ENCODE measurements at regions not wholly inside any gene's neighbourhood (a gene's known extent, or its start where the extent isn't known, plus 50 kb on each side); places are given as distances from the start of the nearest gene placed in this dataset.
"Not testable (repeated sequence)": the region's sequence is repeated elsewhere in the genome, so short reads cannot be mapped to it uniquely, and the experiment has no call there.

- no peak for DNase-seq
Measured at GRCh38 chr3:166291186-166291955, 454.1 kb upstream of the BCHE start.

DNA sequence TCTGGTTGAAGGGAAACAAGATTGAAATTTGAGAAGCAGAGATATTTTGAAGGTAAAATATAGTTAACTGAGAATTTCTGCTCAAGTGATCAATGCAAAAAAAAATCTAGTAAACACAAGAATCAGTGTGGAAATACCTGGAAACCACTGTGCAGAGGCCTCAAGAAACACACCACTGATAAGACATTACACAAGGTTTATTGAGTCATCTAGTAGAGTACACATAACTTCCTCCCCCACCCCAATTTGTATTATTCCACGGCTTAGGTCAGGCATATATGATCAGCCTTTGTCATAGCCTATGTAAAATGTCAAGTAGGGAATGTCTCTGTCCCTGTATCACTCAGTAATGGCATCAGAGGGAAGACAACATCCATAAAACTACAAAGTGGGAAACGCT, 447.8 kb upstream of the BCHE start:
- no peak for DNase-seq

DNA sequence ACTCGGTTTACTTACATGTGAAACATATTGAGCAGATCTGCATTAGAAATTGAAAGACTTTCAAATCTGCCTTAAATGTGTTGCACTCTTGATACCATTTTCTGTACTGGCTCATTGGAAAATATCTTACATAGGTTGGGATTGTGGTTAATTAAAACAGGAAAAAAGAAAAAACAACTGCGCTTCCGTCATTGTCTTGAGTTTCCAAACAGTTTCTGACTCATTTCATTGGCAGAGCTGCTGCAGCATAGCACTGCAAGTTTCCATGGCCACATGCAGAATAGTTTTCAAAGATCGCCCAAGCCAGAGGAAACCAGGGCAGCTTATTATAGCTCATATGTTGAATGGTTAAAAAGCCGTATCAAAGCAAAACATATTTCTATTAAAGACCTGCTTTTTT, 446.6 kb upstream of the BCHE start:
- DNase-seq: no peak

DNA sequence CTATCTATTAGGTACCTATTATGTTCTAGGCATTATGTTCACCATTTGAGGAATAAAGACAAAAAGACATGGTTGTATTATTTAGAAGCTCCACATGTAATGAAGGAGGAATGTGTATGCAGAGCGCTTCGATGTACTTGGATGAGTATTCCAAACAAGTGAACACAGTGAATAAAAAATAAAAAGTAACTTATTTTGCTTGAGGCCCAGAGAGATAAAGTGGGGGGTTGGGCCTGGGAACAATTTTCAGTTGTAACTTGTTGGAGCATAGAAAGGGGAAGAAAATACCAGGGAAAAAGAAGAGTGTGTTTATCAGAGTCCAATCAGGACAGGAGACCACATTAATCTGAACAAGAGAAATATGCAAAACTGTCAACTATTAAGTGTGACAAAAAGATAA, 445.7 kb upstream of the BCHE start:
- no peak for DNase-seq

DNA sequence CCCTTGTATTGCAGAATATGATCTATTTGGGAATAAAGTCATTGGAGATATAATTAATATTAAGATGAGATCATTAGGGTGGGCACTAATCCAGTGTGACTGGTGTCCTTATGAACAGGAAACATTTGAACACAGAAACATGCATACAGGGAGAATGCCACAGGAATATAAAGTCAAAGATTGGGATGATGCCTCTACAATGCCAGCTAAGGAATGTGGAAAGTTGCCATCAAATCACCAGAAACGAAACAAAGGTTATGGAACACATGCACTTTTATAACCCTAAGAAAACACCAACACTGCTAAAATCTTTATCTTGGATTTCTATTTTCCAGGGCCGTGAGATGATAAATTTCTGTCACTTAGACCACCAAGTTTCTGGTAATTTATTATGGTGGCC, 442.4 kb upstream of the BCHE start:
- no peak for DNase-seq

GRCh38 chr3:166275024-166275390, 437.8 kb upstream of the BCHE start:
- DNase-seq: no peak

DNA sequence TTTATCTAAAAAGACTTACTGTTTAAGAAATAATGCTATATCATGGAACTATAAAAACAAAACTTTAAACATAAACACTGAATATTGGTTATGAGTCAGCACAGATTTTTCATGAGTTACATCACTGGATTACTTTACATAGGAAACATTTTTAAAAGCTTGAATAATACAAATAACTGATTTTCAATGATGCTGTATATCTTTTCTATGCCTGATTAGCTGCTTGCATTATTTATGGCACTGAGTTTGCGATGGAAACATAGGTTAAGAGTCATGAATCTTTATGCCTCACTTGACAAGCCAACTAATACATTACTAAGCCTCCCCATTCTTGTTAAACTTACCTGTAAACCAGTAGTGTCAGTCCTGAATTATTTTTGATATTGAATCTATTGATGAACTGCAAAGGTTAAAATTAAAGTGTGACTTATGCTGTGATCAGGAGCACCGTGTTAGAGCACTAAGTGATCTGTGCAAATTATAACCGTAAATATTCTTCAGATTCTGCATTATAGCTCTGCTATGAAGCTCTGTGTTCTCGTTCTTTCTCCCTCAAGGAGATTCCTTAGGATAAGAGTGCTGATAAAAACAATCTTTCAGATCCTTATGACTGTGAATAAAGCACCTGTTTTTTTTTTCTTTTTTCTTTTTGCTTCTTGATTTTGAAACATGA, 437.3 kb upstream of the BCHE start:
- no peak for DNase-seq

- DNase-seq: no peak
Measured at GRCh38 chr3:166270429-166270828, 433.2 kb upstream of the BCHE start.

DNA sequence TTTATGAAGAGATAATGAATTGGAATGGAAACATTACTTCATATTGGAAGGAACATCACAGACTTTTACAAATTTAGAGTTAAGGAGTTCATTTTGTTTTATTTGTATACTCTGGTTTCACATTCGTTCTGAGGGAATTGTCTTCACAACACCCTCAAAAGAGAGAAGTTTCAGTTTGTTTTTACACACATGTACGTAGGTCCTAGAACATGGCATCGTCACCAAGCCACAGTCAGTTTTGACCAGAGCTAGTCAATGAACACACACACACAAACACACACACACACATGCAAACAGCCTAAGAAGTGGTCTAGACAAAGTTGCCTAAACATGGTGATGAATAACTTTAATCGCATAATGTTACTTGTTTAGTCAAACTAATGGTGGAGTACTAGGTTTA, 427.9 kb upstream of the BCHE start:
- no peak for DNase-seq

- DNase-seq: no peak
Measured at GRCh38 chr3:166263460-166263859, 426.2 kb upstream of the BCHE start.

DNA sequence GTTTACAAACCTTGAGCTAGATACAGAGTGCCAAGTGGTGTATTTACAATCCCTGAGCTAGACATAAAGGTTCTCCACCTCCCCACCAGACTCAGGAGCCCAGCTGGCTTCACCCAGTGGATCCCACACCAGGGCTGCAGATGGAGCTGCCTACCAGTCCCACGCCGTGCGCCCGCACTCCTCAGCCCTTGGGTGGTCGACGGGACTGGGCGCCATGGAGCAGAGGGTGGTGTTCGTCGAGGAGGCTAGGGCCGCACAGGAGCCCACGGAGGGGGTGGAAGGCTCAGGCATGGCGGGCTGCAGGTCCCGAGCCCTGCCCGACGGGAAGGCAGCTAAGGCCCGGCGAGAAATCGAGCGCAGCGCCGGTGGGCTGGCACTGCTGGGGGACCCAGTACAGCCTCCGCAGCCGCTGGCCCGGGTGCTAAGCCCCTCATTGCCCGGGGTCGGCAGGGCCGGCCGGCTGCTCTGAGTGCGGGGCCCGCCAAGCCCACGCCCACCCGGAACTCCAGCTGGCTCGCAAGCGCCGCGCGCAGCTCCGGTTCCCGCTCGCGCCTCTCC, 421.1 kb upstream of the BCHE start:
- DNase-seq: not testable (repeated sequence)

GRCh38 chr3:166257715-166258114, 420.5 kb upstream of the BCHE start:
- no peak for DNase-seq

- no peak for DNase-seq
Measured at GRCh38 chr3:166248784-166249183, 411.6 kb upstream of the BCHE start.

GRCh38 chr3:166243511-166243910, 406.3 kb upstream of the BCHE start:
- no peak for DNase-seq

- no peak for DNase-seq
Measured at GRCh38 chr3:166223120-166223519, 385.9 kb upstream of the BCHE start.

DNA sequence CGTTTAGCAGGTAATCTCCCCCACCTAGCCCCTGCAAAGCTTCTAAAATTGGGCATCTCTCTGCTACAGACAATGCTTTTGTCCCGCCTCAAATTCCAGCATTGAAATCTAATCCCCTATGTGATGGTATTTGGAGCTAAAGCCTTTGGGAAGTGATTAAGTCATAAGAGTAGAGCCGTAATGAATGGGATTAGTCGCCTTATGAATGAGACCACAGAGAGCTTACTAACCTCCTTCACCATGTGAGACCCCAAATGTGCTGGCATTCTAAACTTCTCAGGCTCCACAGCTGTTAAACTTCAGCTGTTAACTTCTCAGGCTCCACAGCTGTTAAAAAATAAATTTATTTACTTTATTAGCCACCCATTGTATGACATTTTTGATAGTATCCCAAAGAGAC, 374.2 kb upstream of the BCHE start:
- DNase-seq: no peak

GRCh38 chr3:166209701-166210100, 372.5 kb upstream of the BCHE start:
- no peak for DNase-seq

- no peak for DNase-seq
Measured at GRCh38 chr3:166205158-166205557, 367.9 kb upstream of the BCHE start.

DNA sequence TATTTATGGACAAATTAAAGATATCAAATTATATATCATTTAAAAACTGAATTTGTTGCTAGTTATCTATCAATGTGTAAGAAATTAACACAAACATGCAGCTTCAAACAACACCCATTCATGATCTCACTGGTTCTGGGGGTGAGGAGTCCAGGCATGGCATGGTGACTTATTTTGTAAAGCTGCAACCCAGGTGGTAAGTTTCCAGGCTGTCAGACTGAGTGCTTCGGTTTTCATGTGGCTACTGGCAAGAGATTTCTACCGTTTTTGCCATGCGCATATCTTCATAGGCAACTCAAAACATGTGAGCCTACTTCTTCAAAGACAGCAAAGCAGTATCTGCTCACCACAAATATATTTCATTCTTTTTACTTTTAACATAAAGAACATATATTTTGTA, 364.3 kb upstream of the BCHE start:
- no peak for DNase-seq

- DNase-seq: no peak
Measured at GRCh38 chr3:166199491-166199890, 362.3 kb upstream of the BCHE start.

DNA sequence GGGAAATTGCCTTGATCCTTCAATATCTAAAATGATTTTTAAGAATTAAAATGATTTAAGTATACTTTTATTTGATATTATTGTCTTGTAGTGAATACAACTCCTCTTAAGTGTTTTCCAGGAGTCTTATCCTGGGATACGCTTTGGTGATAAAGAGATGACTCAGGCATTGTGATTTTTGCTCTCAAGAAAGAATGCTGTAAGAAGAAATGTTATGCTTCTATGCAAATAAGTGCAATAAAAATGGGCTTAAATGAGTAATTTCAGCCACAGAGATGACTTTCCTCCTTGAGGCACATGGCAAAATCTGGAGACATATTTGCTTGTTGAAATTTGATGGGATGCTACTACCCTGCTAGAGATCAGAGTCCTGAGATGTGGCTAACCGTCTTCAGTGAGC, 358.6 kb upstream of the BCHE start:
- DNase-seq: no peak

DNA sequence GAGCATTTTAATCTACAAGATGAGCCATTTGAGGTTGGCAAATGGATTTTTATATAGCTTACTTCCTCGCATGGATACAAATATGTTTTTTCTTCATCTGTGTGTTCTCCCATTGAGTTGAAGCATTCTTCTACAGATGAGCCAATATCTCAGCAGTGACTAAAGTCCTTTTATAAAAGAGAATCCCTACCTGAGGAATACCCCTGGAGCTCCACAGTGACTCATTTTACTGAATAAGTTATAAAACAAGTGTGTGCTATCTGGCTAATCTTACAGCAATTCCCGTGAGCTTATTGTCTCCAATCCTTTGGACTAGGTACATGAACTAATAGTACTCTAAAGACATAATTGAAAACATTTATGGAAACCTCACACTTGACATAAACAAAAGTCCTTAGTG, 354.2 kb upstream of the BCHE start:
- no peak for DNase-seq

DNA sequence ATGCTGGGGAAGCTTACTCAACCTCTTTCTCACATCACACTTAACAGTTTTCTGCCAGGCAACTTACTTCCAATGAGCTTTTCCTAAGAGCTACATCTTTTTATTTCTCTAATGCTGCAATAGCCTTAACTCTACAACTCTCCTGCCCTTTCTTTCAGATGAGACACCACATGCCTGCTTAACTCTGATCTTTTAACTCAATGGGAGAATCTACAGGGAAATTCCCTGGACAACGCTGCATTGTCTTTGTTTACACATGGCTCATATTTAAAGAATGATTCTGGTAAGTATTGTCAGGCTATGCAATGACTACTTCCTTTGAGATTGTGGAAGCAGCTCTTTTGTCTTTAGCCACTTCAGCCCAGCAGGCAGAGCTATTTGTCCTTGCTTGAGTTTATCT, 353.1 kb upstream of the BCHE start:
- DNase-seq: no peak

GRCh38 chr3:166187237-166187636, 350.0 kb upstream of the BCHE start:
- no peak for DNase-seq

DNA sequence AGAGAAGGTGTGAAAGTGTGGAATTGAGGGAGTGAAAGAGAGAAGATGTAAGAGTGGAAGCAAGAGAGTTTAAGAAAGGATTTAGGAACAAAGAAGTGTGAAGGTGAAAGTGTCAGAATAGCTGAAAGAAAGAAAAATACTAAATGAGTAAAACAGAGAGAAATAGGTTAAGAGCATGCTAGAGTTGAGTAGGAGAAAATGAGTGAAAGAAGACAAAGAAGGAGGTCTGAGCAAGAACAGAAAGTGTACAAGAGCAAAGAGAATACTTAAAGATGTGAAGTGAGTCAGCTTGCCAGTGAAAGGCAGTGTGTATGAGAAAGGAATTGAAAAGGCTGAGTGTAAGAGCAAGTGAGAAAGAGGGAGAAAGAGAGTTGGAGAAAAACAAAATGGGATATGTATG, 348.8 kb upstream of the BCHE start:
- no peak for DNase-seq

Measured in DMS153 (cell line).